ENCODE measurements at regions not wholly inside any gene's neighbourhood (a gene's known extent, or its start where the extent isn't known, plus 50 kb on each side); places are given as distances from the start of the nearest gene placed in this dataset.

DNA sequence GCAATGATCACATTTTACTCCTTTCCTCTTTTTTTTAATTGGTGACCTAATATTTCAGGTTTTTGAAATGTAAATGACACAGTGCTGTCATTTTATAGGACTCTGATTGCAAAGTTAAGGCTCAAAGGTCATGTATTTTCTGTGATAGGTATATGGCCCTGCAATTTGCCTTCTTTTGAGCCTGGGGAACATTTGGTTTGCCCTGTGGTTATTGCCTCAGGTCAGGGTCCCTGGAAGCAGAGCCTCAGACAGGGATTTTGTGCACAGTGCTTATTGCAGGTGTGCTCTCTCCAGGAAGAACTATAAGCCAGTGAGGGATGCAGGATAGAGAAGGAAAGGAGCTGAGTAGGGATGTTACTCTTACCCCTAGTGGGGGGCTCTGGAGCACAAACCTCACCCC is 229.3 kb upstream of the ECI2 start:
- Histone ChIP-seq H3K36me3 (ENCODE audit: insufficient read depth) (no peaks in the 10 kb centered on the region), H3K27ac (no peak overlapping the region), H2AFZ (ENCODE audit: low read depth) (no peak overlapping the region), H3K27me3 (ENCODE audit: insufficient read depth, low read depth) (no peaks in the 10 kb centered on the region), H3K9ac (no peak overlapping the region), H3K4me3 (IDR thresholded peaks at IDR 0.05; ENCODE audit: insufficient read depth, low read depth, low read length) (no peak overlapping the region), H3K4me1 (ENCODE audit: low read depth, poor library complexity, severe bottlenecking) (no peaks in the 10 kb centered on the region), H3K4me2 (no peak overlapping the region), H3K79me2 (ENCODE audit: insufficient read depth, low read depth) (no peaks in the 10 kb centered on the region), H4K20me1 (ENCODE audit: insufficient read depth) (no peaks in the 10 kb centered on the region)
- TF ChIP-seq, protein P1, sequence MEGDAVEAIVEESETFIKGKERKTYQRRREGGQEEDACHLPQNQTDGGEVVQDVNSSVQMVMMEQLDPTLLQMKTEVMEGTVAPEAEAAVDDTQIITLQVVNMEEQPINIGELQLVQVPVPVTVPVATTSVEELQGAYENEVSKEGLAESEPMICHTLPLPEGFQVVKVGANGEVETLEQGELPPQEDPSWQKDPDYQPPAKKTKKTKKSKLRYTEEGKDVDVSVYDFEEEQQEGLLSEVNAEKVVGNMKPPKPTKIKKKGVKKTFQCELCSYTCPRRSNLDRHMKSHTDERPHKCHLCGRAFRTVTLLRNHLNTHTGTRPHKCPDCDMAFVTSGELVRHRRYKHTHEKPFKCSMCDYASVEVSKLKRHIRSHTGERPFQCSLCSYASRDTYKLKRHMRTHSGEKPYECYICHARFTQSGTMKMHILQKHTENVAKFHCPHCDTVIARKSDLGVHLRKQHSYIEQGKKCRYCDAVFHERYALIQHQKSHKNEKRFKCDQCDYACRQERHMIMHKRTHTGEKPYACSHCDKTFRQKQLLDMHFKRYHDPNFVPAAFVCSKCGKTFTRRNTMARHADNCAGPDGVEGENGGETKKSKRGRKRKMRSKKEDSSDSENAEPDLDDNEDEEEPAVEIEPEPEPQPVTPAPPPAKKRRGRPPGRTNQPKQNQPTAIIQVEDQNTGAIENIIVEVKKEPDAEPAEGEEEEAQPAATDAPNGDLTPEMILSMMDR (conservative IDR thresholded peaks at IDR 0.05; ENCODE audit: low read depth, low read length): no peak

- no peaks in the 10 kb centered on the region for H4K20me1 ChIP-seq (ENCODE audit: insufficient read depth)
- H3K27ac ChIP-seq: no peak overlapping the region
- TF ChIP-seq, protein P1 (conservative IDR thresholded peaks at IDR 0.05; ENCODE audit: low read depth, low read length): no peak
- H3K27me3 ChIP-seq (ENCODE audit: insufficient read depth, low read depth): no peaks in the 10 kb centered on the region
- no peaks in the 10 kb centered on the region for H3K36me3 ChIP-seq (ENCODE audit: insufficient read depth)
- H3K4me2 ChIP-seq: no peak overlapping the region
- H3K79me2 ChIP-seq (ENCODE audit: insufficient read depth, low read depth): no peaks in the 10 kb centered on the region
- no peaks in the 10 kb centered on the region for H3K4me1 ChIP-seq (ENCODE audit: low read depth, poor library complexity, severe bottlenecking)
- H3K4me3 ChIP-seq (IDR thresholded peaks at IDR 0.05; ENCODE audit: insufficient read depth, low read depth, low read length): no peak overlapping the region
- no peak overlapping the region for H2AFZ ChIP-seq (ENCODE audit: low read depth)
- H3K9ac ChIP-seq: no peak overlapping the region
These were observed 228.8 kb upstream of the ECI2 start for GRCh38 chr6:4364172-4364571.

GRCh38 chr6:4363656-4364055 is 228.3 kb upstream of the ECI2 start:
- no peak overlapping the region for H3K27ac ChIP-seq
- no peaks in the 10 kb centered on the region for H3K79me2 ChIP-seq (ENCODE audit: insufficient read depth, low read depth)
- TF ChIP-seq, protein P1 (conservative IDR thresholded peaks at IDR 0.05; ENCODE audit: low read depth, low read length): no peak
- no peaks in the 10 kb centered on the region for H4K20me1 ChIP-seq (ENCODE audit: insufficient read depth)
- H3K4me1 ChIP-seq (ENCODE audit: low read depth, poor library complexity, severe bottlenecking): no peaks in the 10 kb centered on the region
- no peaks in the 10 kb centered on the region for H3K27me3 ChIP-seq (ENCODE audit: insufficient read depth, low read depth)
- no peak overlapping the region for H3K4me3 ChIP-seq (IDR thresholded peaks at IDR 0.05; ENCODE audit: insufficient read depth, low read depth, low read length)
- H3K36me3 ChIP-seq (ENCODE audit: insufficient read depth): no peaks in the 10 kb centered on the region
- H2AFZ ChIP-seq (ENCODE audit: low read depth): no peak overlapping the region
- H3K4me2 ChIP-seq: no peak overlapping the region
- H3K9ac ChIP-seq: no peak overlapping the region

DNA sequence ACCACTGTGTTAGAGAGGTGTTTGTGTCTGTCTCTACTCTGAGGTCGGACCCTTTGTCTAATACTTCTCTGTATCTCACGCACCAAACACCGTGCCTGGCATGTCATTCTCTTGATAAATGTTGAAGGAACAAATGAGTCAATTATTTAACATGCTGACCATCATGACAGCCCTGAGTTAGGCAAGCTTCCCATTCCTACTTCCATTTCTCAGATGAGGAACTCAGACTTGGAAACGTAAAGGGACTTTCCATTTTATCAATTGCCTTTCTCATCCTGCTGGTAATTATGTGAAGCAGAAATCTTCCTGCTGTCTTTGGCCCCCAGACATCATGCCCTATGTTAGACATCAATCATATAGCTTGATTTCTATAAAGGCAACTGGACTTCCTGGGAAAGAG is 227.0 kb upstream of the ECI2 start:
- Histone ChIP-seq H3K4me2 (no peak overlapping the region), H3K79me2 (ENCODE audit: insufficient read depth, low read depth) (no peaks in the 10 kb centered on the region), H3K27ac (no peak overlapping the region), H4K20me1 (ENCODE audit: insufficient read depth) (no peaks in the 10 kb centered on the region), H3K27me3 (ENCODE audit: insufficient read depth, low read depth) (no peaks in the 10 kb centered on the region), H2AFZ (ENCODE audit: low read depth) (no peak overlapping the region), H3K4me1 (ENCODE audit: low read depth, poor library complexity, severe bottlenecking) (no peaks in the 10 kb centered on the region), H3K9ac (no peak overlapping the region), H3K4me3 (IDR thresholded peaks at IDR 0.05; ENCODE audit: insufficient read depth, low read depth, low read length) (no peak overlapping the region), H3K36me3 (ENCODE audit: insufficient read depth) (no peaks in the 10 kb centered on the region)
- TF ChIP-seq, protein P1 (conservative IDR thresholded peaks at IDR 0.05; ENCODE audit: low read depth, low read length): no peak

DNA sequence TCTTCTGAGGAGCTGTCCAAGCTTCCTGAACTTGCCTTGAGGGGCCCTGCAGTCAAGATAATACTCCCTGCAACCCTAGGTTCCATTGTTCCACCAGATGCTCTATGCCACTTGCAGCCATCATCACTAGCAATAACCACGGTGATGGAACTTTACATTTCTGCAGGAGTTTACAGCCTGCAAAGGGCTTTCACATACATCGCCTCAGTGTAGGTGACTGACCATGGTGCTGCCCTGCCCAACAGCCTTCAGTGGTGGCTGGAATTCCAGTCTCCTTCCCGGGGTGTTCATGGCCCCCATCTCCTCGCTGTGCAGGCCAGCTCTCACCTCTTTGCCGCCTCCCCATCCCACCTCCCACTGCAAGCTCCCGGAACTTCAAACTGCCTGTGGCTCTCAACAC is 225.5 kb upstream of the ECI2 start:
- Histone ChIP-seq H3K4me2 (no peak overlapping the region), H4K20me1 (ENCODE audit: insufficient read depth) (no peaks in the 10 kb centered on the region), H3K27me3 (ENCODE audit: insufficient read depth, low read depth) (no peaks in the 10 kb centered on the region), H3K4me1 (ENCODE audit: low read depth, poor library complexity, severe bottlenecking) (no peaks in the 10 kb centered on the region), H3K27ac (no peak overlapping the region), H3K36me3 (ENCODE audit: insufficient read depth) (no peaks in the 10 kb centered on the region), H2AFZ (ENCODE audit: low read depth) (no peak overlapping the region), H3K79me2 (ENCODE audit: insufficient read depth, low read depth) (no peaks in the 10 kb centered on the region), H3K9ac (no peak overlapping the region), H3K4me3 (IDR thresholded peaks at IDR 0.05; ENCODE audit: insufficient read depth, low read depth, low read length) (no peak overlapping the region)
- TF ChIP-seq, protein P1 (conservative IDR thresholded peaks at IDR 0.05; ENCODE audit: low read depth, low read length): no peak

Measured in KMS-11 (cell line).